ENCODE measurements at regions not wholly inside any gene's neighbourhood (a gene's known extent, or its start where the extent isn't known, plus 50 kb on each side); places are given as distances from the start of the nearest gene placed in this dataset.

DNA sequence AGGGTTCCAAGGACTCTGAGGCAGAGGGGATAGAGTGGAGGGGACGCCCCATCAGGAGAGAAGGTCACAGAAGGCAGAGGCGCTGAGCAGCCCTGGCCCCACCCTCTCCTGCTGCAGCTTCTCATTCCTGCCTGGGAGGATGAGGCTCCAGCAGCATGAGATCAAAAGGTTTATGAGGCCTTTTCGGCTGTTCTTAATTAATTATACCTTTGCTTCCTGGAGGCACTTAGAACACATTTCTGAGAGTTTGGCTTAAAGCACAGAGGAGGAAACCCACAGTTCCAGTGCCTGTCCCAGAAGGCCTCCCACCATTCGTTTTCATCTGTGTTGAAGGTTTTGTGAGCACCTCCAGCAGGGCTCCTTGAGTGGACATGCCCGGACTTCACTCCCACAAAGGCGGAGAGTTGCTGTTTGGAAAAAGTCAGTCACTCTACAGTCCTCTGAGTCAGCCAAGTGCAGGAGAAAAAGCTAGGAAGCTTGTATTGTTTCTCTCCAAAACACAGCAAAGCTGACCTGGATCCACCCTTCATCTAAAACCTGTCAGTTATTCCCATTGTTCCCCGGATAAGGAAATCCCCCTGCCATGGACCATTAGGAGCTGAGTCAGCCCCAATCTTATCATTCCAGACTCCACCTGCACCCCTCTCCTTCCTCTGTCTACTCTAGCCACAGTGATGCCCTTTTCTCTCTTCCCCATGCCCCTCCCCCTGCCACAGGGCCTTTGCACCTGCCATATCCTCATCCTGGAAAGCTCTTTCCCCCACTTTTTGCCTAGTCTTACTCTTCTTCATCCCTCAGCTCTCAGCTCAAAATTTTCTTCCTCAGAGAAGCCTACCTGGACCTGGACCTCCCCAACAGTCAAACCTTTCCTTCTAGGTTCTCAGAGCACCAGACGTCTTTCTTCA is 276.8 kb downstream of the FBXW7 start:
- peak; percentile 96 for DNase-seq (ENCODE audit: low read depth)
- TF ChIP-seq, protein P1, sequence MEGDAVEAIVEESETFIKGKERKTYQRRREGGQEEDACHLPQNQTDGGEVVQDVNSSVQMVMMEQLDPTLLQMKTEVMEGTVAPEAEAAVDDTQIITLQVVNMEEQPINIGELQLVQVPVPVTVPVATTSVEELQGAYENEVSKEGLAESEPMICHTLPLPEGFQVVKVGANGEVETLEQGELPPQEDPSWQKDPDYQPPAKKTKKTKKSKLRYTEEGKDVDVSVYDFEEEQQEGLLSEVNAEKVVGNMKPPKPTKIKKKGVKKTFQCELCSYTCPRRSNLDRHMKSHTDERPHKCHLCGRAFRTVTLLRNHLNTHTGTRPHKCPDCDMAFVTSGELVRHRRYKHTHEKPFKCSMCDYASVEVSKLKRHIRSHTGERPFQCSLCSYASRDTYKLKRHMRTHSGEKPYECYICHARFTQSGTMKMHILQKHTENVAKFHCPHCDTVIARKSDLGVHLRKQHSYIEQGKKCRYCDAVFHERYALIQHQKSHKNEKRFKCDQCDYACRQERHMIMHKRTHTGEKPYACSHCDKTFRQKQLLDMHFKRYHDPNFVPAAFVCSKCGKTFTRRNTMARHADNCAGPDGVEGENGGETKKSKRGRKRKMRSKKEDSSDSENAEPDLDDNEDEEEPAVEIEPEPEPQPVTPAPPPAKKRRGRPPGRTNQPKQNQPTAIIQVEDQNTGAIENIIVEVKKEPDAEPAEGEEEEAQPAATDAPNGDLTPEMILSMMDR (IDR thresholded peaks at IDR 0.05; ENCODE audit: insufficient read depth, low read depth, low read length, missing control alignments) = no peak
- H3K4me3 ChIP-seq (ENCODE audit: low read length) = no peak overlapping the region

DNA sequence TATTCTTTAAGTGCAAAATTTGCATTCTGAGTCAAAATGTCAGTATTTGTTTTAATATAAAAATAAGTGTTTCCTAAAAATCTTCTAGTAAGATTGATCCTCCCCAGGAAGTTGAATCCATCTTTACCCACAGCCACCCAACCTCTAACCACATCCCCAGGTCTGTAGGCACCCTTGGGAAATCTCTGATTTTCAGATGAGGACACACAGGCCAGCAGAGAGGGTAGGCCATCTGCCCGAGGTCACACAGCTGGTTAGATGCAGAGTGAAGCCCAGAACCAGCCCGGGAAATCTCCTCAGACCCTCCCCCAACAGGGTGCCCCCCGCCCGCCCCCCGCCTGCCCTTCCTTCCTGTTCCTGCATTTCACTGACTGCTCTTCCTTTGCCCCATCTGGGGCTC is 277.5 kb downstream of the FBXW7 start:
- no peak overlapping the region for H3K4me3 ChIP-seq (ENCODE audit: low read length)
- no peak for DNase-seq (ENCODE audit: low read depth)
- TF ChIP-seq, protein P1 (IDR thresholded peaks at IDR 0.05; ENCODE audit: insufficient read depth, low read depth, low read length, missing control alignments) = no peak

DNA sequence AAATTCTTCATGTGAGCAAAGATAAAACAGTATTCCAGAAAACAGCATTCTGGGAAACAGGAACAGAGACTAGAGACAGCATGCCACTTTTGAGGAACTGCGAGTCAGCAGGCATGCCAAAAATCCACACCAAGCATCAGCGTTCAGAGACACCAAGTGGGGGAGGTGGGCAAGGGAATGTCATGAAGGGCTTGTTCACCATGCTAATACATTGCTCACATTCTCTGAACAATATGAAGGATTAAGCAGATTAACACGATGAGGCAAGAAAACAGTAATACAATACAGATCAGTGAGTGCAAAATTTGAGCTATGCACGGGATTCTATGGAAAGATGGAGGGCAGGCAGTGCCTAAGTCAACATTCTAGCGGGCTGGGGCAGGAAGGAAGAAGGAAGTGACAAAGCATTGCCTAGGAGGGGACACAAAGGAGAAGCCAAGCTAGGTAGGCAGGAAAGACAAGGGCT is 278.3 kb downstream of the FBXW7 start:
- H3K4me3 ChIP-seq (ENCODE audit: low read length) = no peak overlapping the region
- DNase-seq (ENCODE audit: low read depth) = peak; percentile 72
- TF ChIP-seq, protein P1 (IDR thresholded peaks at IDR 0.05; ENCODE audit: insufficient read depth, low read depth, low read length, missing control alignments) = no peak

DNA sequence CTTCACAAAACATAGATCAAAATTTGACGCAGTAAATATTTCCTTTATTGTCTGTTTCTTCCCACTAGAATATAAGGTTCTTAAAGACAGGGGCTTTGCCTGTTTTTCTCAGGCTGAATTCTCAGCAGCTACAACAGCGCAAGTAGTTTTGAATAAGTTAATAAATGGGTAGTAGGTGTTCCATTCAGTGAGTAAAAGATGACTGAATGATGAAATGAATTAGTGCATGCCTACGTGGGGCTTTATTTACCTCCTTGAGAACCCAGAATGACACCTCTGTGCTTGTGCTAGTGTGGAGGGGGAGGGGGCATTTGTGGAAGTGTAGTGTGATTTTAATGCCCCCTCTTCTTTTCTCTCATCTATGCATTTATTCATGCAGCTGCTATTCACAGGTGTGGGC is 278.9 kb downstream of the FBXW7 start:
- TF ChIP-seq, protein P1 (IDR thresholded peaks at IDR 0.05; ENCODE audit: insufficient read depth, low read depth, low read length, missing control alignments) = no peak

DNA sequence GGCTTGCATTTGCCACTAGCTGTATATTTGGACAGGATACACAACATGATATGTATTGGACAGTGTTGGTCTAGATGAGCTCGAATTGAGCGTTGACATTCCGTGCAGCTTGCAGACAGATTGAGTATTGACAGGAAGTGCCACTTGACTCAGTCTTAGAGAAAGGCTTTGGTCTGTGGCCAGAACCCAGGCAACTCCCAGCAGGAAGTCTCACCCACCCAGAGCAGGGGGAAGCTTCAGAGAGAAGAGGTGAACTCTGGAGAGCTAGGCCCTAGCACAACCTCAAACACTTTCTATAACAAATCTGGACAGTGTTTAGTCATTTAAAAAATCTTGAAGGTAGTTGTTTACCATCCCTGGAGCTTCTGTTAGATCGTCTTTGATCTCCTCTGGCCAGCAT is 280.5 kb downstream of the FBXW7 start:
- H3K4me3 ChIP-seq (ENCODE audit: low read length) = no peak overlapping the region
- DNase-seq (ENCODE audit: low read depth) = peak; percentile 51
- TF ChIP-seq, protein P1 (IDR thresholded peaks at IDR 0.05; ENCODE audit: insufficient read depth, low read depth, low read length, missing control alignments) = no peak

More for the DNA sequence above, 278.9 kb downstream of the FBXW7 start:
- no peak for DNase-seq (ENCODE audit: low read depth)
- no peak overlapping the region for H3K4me3 ChIP-seq (ENCODE audit: low read length)

DNA sequence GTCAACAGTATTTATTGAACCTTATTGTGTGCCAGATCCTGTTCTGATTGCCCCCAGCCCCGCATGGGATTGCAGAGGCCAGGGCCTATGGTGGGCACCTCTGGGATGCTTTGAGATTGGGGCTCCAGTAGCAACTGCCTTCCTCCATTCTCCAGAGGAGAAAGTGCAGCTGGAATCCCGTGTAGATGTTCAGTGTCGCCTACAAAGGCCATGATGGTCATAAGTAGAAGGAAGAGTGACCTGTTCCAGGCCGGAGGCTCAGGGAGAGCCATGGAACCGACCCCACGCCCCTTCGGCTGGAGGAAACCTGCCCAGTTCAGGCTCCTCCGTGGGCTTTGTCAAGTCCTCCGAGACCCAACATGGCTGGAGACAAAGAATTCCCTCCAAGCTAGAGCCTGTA is 287.5 kb downstream of the FBXW7 start:
- TF ChIP-seq, protein P1 (IDR thresholded peaks at IDR 0.05; ENCODE audit: insufficient read depth, low read depth, low read length, missing control alignments) = no peak
- DNase-seq (ENCODE audit: low read depth) = no peak
- H3K4me3 ChIP-seq (ENCODE audit: low read length) = no peak overlapping the region

All from epithelial cell of esophagus (primary cell).